ENCODE measurements at regions not wholly inside any gene's neighbourhood (a gene's known extent, or its start where the extent isn't known, plus 50 kb on each side); places are given as distances from the start of the nearest gene placed in this dataset.

- H3K4me1 ChIP-seq (ENCODE audit: control insufficient read depth, insufficient read depth, low read length) = no peaks in the 10 kb centered on the region
- no peak overlapping the region for H3K4me3 ChIP-seq (ENCODE audit: insufficient read depth, low read depth, low read length)
- H2AK5ac ChIP-seq (ENCODE audit: low read depth, low read length) = no peak overlapping the region
- no peak overlapping the region for H4K5ac ChIP-seq (ENCODE audit: low read depth, low read length)
- H3K9ac ChIP-seq (ENCODE audit: low read depth, low read length) = no peak overlapping the region
- no peak overlapping the region for H2AFZ ChIP-seq (replicated peaks; ENCODE audit: low read length, poor library complexity)
- peaks cover 4% of the 10 kb centered on the region; the same call in 1 of the 2 replicates for H3K9me3 ChIP-seq (ENCODE audit: control insufficient read depth, insufficient read depth, low read length)
- no peaks in the 10 kb centered on the region for H3K79me1 ChIP-seq (ENCODE audit: low read depth in 1 of 2, low read length in 2 of 2)
- H3K4ac ChIP-seq (ENCODE audit: low read depth, low read length) = no peak overlapping the region
- no peak overlapping the region for H2BK15ac ChIP-seq (ENCODE audit: low read depth, low read length)
- H2AK9ac ChIP-seq (replicated peaks; ENCODE audit: low read depth, low read length, poor library complexity) = no peak overlapping the region
- no peaks in the 10 kb centered on the region for H3K36me3 ChIP-seq (ENCODE audit: control insufficient read depth, insufficient read depth, low read length)
- no peak overlapping the region for H2BK5ac ChIP-seq (ENCODE audit: low read depth, low read length, poor library complexity, severe bottlenecking)
- no peak for ATAC-seq (ENCODE audit: low read depth)
- H3K27ac ChIP-seq (ENCODE audit: insufficient read depth, low read length) = no peak overlapping the region
- no peaks in the 10 kb centered on the region for H4K20me1 ChIP-seq (ENCODE audit: insufficient read depth, low read length)
- no peaks in the 10 kb centered on the region for H3K9me1 ChIP-seq (ENCODE audit: insufficient read depth, low read length)
- POLR2A ChIA-PET (ENCODE audit: unreplicated experiment) = no interaction called here
- no peak overlapping the region for H2BK20ac ChIP-seq (ENCODE audit: low read depth, low read length)
- CTCF ChIA-PET = no interaction called here
- DNase-seq = no peak
- BruUV-seq (replicated peaks) = no TSS peak
- no peak overlapping the region for H3K56ac ChIP-seq (ENCODE audit: extremely low read depth, insufficient read depth, low read length)
- WGBS, 2 experiments (ENCODE audit: extremely low coverage in 2 of 2, insufficient read length in 1 of 2) = no CpG with 5 or more reads among the region's 1 CpG
- dilution Hi-C loops (cut with HindIII; ENCODE audit: low sequenced_read_pairs, unreplicated experiment) (no loop called here), intact Hi-C loops (cut with micrococcal nuclease) (no loop called here), in situ Hi-C loops (cut with MboI; ENCODE audit: low sequenced_read_pairs) (no loop called here)
- no peak overlapping the region for H3K18ac ChIP-seq (ENCODE audit: low read depth, low read length)
- H4K8ac ChIP-seq (ENCODE audit: low read depth in 2 of 2, low read length in 2 of 2) = no peak overlapping the region
- no peak overlapping the region for H4K91ac ChIP-seq (ENCODE audit: insufficient read depth, low read depth, low read length)
- H3K4me2 ChIP-seq (ENCODE audit: low read depth, low read length) = no peak overlapping the region
- H2BK120ac ChIP-seq (ENCODE audit: low read depth, low read length) = no peak overlapping the region
- H3K27me3 ChIP-seq (ENCODE audit: control insufficient read depth, insufficient read depth, low read length) = no peaks in the 10 kb centered on the region
- TF ChIP-seq MAFK (IDR thresholded peaks at IDR 0.05; ENCODE audit: low read depth, low read length) = no peak
- no peak for TF ChIP-seq BHLHE40 (IDR thresholded peaks at IDR 0.05; ENCODE audit: low read depth, low read length)
- no peak for TF ChIP-seq CTCF (conservative IDR thresholded peaks at IDR 0.05; ENCODE audit: low read depth, low read length)
- TF ChIP-seq RFX5 (IDR thresholded peaks at IDR 0.05; ENCODE audit: low read depth, low read length) = no peak
- TF ChIP-seq CEBPB (IDR thresholded peaks at IDR 0.05; ENCODE audit: low read depth, low read length) = no peak
- no peak for TF ChIP-seq SMC3 (IDR thresholded peaks at IDR 0.05; ENCODE audit: low read depth, low read length)
- TF ChIP-seq, protein P1, sequence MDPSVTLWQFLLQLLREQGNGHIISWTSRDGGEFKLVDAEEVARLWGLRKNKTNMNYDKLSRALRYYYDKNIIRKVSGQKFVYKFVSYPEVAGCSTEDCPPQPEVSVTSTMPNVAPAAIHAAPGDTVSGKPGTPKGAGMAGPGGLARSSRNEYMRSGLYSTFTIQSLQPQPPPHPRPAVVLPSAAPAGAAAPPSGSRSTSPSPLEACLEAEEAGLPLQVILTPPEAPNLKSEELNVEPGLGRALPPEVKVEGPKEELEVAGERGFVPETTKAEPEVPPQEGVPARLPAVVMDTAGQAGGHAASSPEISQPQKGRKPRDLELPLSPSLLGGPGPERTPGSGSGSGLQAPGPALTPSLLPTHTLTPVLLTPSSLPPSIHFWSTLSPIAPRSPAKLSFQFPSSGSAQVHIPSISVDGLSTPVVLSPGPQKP (IDR thresholded peaks at IDR 0.05; ENCODE audit: borderline replicate concordance, low read depth, low read length) = no peak
- TF ChIP-seq NFE2L2 (IDR thresholded peaks at IDR 0.05; ENCODE audit: low read depth, low read length) = no peak
- no peak for TF ChIP-seq MXI1 (IDR thresholded peaks at IDR 0.05; ENCODE audit: borderline replicate concordance, low read depth, low read length)
- TF ChIP-seq USF2 (IDR thresholded peaks at IDR 0.05; ENCODE audit: low read depth, low read length) = no peak
- no peak overlapping the region for H3K14ac ChIP-seq (replicated peaks; ENCODE audit: low read depth, low read length)
- no peak overlapping the region for H3K23ac ChIP-seq (ENCODE audit: low read depth, low read length)
Observed at GRCh38 chr7:16367115-16367514, 54.2 kb downstream of the CRPPA start.
